ENCODE measurements at regions not wholly inside any gene's neighbourhood (a gene's known extent, or its start where the extent isn't known, plus 50 kb on each side); places are given as distances from the start of the nearest gene placed in this dataset.
"Not testable (repeated sequence)": the region's sequence is repeated elsewhere in the genome, so short reads cannot be mapped to it uniquely, and the experiment has no call there.

DNA sequence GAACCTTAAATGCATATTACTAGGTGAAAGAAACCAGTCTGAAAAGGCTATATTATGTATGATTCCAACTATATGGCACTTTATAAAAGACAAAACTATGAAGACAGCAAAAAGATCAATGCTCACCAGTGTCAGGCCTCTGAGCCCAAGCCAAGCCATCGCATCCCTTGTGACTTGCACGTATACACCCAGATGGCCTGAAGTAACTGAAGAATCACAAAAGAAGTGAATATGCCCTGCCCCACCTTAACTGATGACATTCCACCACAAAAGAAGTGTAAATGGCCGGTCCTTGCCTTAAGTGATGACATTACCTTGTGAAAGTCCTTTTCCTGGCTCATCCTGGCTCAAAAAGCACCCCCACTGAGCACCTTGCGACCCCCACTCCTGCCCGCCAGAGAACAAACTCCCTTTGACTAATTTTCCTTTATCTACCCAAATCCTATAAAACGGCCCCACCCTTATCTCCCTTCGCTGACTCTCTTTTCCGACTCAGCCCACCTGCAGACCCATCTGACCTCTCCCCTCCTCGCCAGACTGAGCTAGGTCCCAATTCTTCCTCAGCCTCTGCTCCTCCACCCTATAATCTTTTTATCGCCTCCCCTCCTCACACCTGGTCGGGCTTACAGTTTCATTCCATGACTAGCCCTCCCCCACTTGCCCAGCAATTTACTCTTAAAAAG, 1239.5 kb downstream of the OLFM4 start:
- TF ChIP-seq, protein P1, sequence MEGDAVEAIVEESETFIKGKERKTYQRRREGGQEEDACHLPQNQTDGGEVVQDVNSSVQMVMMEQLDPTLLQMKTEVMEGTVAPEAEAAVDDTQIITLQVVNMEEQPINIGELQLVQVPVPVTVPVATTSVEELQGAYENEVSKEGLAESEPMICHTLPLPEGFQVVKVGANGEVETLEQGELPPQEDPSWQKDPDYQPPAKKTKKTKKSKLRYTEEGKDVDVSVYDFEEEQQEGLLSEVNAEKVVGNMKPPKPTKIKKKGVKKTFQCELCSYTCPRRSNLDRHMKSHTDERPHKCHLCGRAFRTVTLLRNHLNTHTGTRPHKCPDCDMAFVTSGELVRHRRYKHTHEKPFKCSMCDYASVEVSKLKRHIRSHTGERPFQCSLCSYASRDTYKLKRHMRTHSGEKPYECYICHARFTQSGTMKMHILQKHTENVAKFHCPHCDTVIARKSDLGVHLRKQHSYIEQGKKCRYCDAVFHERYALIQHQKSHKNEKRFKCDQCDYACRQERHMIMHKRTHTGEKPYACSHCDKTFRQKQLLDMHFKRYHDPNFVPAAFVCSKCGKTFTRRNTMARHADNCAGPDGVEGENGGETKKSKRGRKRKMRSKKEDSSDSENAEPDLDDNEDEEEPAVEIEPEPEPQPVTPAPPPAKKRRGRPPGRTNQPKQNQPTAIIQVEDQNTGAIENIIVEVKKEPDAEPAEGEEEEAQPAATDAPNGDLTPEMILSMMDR (IDR thresholded peaks at IDR 0.05; ENCODE audit: extremely low read depth in 1 of 2, insufficient read depth in 1 of 2, low read depth in 1 of 2, low read length in 2 of 2) = not testable (repeated sequence)
- TF ChIP-seq JUN (IDR thresholded peaks at IDR 0.05; ENCODE audit: borderline replicate concordance, insufficient read depth, insufficient read length, low read depth); EZH2 (IDR thresholded peaks at IDR 0.05; ENCODE audit: borderline replicate concordance, low read depth, low read length, severe bottlenecking): not testable (repeated sequence)
